ENCODE measurements at regions not wholly inside any gene's neighbourhood (a gene's known extent, or its start where the extent isn't known, plus 50 kb on each side); places are given as distances from the start of the nearest gene placed in this dataset.
A peak's percentile ranks its signal among the peaks of the same experiment; 100 is the strongest.

DNA sequence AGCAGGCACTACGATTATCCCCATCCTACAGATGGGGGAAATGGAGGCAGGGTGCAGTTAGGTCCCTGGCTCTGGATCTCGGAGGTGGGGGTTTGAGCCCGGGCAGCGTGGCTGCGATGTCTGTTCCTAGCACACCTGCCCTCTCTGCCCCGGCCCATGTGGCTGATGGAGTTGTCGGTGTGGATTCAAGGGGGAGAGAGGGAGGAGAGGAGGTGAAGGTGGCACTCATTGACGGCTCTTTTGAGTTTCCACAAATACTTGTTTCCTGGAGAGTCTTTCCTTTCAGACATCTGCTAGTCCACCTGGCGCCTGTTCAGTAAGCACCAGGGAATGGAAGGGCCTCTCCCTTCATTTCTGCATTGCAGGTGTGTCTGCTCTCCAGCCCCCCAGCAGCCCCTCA, 69.9 kb downstream of the ARHGEF18 start (continued):
- TF ChIP-seq, protein P1, sequence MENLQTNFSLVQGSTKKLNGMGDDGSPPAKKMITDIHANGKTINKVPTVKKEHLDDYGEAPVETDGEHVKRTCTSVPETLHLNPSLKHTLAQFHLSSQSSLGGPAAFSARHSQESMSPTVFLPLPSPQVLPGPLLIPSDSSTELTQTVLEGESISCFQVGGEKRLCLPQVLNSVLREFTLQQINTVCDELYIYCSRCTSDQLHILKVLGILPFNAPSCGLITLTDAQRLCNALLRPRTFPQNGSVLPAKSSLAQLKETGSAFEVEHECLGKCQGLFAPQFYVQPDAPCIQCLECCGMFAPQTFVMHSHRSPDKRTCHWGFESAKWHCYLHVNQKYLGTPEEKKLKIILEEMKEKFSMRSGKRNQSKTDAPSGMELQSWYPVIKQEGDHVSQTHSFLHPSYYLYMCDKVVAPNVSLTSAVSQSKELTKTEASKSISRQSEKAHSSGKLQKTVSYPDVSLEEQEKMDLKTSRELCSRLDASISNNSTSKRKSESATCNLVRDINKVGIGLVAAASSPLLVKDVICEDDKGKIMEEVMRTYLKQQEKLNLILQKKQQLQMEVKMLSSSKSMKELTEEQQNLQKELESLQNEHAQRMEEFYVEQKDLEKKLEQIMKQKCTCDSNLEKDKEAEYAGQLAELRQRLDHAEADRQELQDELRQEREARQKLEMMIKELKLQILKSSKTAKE (IDR thresholded peaks at IDR 0.05; ENCODE audit: low read depth, poor library complexity, severe bottlenecking): no peak
- no peak for TF ChIP-seq CBFB (IDR thresholded peaks at IDR 0.05; ENCODE audit: low read depth)

DNA sequence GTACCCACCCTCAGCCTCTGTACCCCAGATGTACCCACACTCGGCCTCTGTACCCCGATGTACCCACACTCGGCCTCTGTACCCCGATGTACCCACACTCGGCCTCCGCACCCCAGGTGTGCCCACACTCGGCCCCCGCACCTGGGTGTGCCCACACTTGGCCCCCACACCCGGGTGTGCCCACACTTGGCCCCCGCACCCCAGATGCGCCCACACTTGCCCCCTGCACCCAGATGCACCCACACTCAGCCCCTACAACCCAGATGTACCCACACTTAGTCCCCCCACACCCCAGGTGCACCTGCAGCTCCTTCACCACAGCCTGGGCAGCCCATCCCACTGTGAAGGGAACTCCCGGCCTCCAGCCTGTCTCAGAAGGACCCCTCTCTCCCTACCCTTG, 69.7 kb downstream of the PEX11G start:
- no peaks in the 10 kb centered on the region for H3K4me1 ChIP-seq (ENCODE audit: control insufficient read depth, insufficient read depth, low read length)
- no peaks in the 10 kb centered on the region for H3K9me3 ChIP-seq (replicated peaks; ENCODE audit: control insufficient read depth, insufficient read depth, low read length)
- POLR2A ChIA-PET: no interaction called here
- no peak overlapping the region for H2AFZ ChIP-seq (ENCODE audit: control insufficient read depth, low read depth, low read length)
- DNase-seq (ENCODE audit: low read depth, low spot score) (no peak), FAIRE-seq (no peak), ATAC-seq (no peak)
- in situ Hi-C loops (cut with MboI): no loop called here
- no peak overlapping the region for H3K4me2 ChIP-seq (ENCODE audit: control insufficient read depth, insufficient read depth)
- H3K9ac ChIP-seq (ENCODE audit: control insufficient read depth, insufficient read depth, low read length): no peak overlapping the region
- TF ChIP-seq ZNF622 (IDR thresholded peaks at IDR 0.05) (no peak), TCF7 (IDR thresholded peaks at IDR 0.05; ENCODE audit: borderline replicate concordance) (no peak), POLR2A (IDR thresholded peaks at IDR 0.05; ENCODE audit: low read depth, low read length) (0 out of 2 replicates have a peak, but pooled peaks have one; percentile 17), IKZF2 (IDR thresholded peaks at IDR 0.05) (no peak)
- no peak overlapping the region for H3K4me3 ChIP-seq
- no peak overlapping the region for H3K27ac ChIP-seq (ENCODE audit: control insufficient read depth, insufficient read depth)
- 91% methylated on average over 12 of the region's 12 CpGs for WGBS (ENCODE audit: insufficient coverage, insufficient replicate concordance, low lambda C conversion rate, missing lambda C conversion rate)
- H3K27me3 ChIP-seq (replicated peaks in 1 of 2; ENCODE audit: control insufficient read depth in 2 of 2, insufficient read depth in 2 of 2, low read length in 1 of 2): no peaks in the 10 kb centered on the region
- H4K20me1 ChIP-seq (ENCODE audit: control insufficient read depth, insufficient read depth): no peaks in the 10 kb centered on the region
- H3K36me3 ChIP-seq (ENCODE audit: control insufficient read depth in 2 of 2, insufficient read depth in 2 of 2, low read length in 1 of 2): peaks cover 2 to 5% of the 10 kb centered on the region in 2 experiments
- SMC1A ChIA-PET (ENCODE audit: uncharacterized antibody, unreplicated experiment): no interaction called here
- peaks cover 3% of the 10 kb centered on the region for H3K79me2 ChIP-seq (ENCODE audit: control insufficient read depth, insufficient read depth, low read length)
- CTCF ChIA-PET: no interaction called here
- RAD21 ChIA-PET (ENCODE audit: unreplicated experiment): no interaction called here
- no TSS peak for BruUV-seq (replicated peaks)
- intact Hi-C loops (cut with micrococcal nuclease; ENCODE audit: unreplicated experiment): no loop called here
